Activated T-helper 1 cell treated with anti-CD3 and anti-CD28 coated beads, Interleukin-2, amount 50 U/mL, for 16 hours (primary cell): ENCODE measurements at regions not wholly inside any gene's neighbourhood (a gene's known extent, or its start where the extent isn't known, plus 50 kb on each side); places are given as distances from the start of the nearest gene placed in this dataset.
"Not testable (repeated sequence)": the region's sequence is repeated elsewhere in the genome, so short reads cannot be mapped to it uniquely, and the experiment has no call there.

Experiments used
- DNase-seq, 2 donors: peaks; one replicate each; pipeline ENCODE4 v3.0.0-alpha.2; 2020; ENCODE audit warnings: low read depth in 1 of 2, low spot score in 1 of 2

- no peak for DNase-seq
Measured at GRCh38 chr1:4133297-4133938, 233.3 kb upstream of the C1orf174 start.

GRCh38 chr1:4133939-4134321 lies 233.9 kb upstream of the C1orf174 start:
- DNase-seq: no peak

GRCh38 chr1:4135853-4136252 lies 235.8 kb upstream of the C1orf174 start:
- DNase-seq: not testable (repeated sequence)

DNA sequence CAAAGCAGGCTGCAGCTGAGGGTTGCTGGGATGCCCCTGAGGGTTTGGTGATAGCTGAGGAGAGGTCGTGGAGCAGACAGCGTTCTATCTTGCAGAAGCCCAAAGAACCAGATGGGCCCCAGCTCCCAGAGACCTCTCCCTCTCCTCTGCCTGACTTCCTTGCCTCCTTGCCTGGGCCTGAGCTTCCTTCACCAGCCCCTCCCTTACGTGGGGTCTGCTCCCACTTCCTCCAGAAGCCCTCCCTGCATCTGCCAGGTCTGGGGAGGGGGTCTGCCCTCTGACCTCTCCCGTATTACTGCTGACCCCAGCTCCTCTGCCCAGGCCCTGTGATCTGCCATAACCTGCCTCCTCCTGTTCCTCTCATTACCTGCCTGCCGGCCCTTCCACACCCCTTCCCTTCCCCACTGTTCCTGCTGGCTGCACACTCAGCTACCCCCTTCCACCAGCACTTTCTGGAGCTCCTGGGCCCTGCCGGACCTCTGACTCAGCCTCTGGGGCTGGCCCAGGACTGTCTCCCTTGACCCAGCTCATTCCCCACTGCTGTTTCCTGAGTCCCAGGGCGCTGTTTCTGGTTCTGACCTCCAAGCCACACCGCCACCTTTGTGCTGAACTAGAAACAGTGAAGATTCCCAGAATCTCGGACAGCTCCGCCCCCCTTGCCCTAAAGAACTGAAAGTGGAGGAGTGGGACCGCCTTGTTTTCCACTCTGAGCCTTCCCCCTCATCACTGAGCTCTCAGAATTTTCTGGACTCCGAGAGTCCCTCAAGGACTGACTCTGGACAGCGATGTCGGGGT lies 237.7 kb upstream of the C1orf174 start:
- no peak for DNase-seq

DNA sequence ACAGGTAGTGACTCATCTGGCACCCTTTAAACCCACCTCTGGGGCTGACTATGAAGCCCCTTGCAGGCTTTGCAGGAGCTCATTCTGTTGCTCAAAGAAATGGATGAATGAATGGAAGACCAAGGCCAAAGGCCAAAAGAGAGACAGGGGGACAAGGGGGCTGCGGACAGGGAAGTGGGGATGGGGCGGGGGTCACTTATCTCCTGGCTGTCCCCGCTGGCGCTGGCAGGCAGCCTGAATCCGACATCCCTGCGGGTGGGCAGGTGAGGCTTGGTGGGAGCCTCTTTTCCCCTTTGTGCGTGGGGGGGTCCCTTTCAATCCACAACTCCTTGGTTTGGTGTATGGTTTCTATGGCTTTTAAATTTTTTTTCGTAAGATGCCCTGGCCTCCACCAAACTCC lies 239.6 kb upstream of the C1orf174 start:
- no peak for DNase-seq

- no peak for DNase-seq
Measured at GRCh38 chr1:4140241-4140640, 240.2 kb upstream of the C1orf174 start.

GRCh38 chr1:4140821-4141220 lies 240.7 kb upstream of the C1orf174 start:
- no peak for DNase-seq

- no peak for DNase-seq
Measured at GRCh38 chr1:4144349-4144971, 244.4 kb upstream of the C1orf174 start.

- DNase-seq: no peak
Measured at GRCh38 chr1:4146101-4146500, 246.0 kb upstream of the C1orf174 start.

- no peak for DNase-seq
Measured at GRCh38 chr1:4146614-4147013, 246.5 kb upstream of the C1orf174 start.

GRCh38 chr1:4147509-4147908 lies 247.4 kb upstream of the C1orf174 start:
- no peak for DNase-seq

- DNase-seq: no peak
Measured at GRCh38 chr1:4149281-4149680, 249.2 kb upstream of the C1orf174 start.

- DNase-seq: no peak
Measured at GRCh38 chr1:4149831-4150230, 249.8 kb upstream of the C1orf174 start.

DNA sequence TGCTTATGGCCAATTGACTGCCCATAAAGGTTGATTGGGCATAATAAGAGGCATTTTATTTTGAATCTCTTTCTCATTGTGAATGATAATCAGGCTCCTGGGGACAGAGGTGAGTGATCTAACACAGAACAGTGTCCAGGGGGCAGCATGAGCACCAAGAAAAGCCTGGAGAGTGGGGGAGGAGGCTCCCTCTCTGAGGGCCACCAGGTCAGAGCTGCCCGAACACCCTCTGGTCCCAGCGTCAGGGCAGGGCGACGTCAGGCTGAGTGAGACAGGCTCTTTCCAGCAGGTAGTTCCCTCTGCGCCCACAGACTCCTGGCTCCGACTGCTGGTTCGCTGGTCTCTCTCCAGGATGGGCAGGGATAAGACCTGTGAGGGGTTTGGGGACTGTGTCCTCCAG lies 250.2 kb upstream of the C1orf174 start:
- no peak for DNase-seq

GRCh38 chr1:4152266-4152665 lies 252.2 kb upstream of the C1orf174 start:
- DNase-seq: no peak

DNA sequence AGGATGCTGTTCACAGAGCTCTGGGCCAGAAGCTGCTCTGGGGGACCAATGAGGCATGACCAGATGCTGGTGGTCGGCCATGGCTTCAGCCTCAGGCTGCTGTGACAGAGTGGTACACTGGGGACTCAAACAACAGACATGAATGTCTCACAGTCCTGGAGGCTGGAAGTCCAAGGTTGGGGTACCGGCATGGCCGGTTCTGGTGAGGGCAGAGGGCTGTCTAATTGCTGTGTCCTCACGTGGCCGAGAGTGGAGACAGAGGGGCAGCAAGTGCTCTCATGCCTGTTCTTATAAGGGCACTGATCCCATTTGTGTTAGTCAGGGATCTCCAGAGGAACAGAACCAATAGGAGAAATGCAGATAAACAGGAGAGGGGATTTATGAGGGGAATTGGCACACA lies 253.5 kb upstream of the C1orf174 start:
- no peak for DNase-seq

DNA sequence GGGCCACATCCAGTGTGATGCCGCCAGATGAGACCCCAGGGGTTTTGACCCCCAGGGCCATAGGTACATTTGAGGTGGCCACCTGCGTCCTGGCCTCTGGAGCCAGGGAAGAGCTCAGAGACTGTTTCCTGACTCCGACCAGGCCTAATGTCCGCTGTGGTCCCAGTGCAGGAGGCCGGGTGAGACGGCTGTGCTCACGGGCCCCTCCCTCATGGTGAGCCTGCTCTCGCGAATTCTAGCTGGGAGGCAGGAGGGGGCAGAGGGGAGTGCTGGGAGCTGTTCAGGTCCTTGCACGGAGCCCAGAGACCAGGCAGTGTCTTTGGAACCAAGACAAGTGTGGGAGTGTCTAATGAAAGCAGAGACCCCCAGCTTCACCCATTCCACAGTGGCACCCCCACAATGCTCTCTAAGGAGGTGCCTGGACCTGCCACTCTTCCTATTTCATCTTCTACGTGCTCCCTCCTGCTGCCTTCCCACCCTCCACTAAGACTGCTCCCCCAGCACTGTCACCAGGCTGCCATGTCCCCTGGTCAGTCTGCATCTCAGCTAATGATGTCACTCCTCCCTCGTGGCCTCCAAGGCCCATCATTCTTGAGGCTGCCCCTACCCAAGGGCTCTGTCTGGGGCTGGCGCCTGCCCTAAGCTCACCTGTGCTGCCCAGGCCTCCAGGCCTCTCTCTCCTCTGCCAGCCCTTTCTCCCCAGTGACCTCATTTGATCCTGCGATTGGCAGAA lies 256.3 kb upstream of the C1orf174 start:
- no peak for DNase-seq

- no peak for DNase-seq
Measured at GRCh38 chr1:4160181-4160580, 260.1 kb upstream of the C1orf174 start.

- DNase-seq: no peak
Measured at GRCh38 chr1:4161366-4162006, 261.4 kb upstream of the C1orf174 start.

- no peak for DNase-seq
Measured at GRCh38 chr1:4164965-4165364, 264.9 kb upstream of the C1orf174 start.

DNA sequence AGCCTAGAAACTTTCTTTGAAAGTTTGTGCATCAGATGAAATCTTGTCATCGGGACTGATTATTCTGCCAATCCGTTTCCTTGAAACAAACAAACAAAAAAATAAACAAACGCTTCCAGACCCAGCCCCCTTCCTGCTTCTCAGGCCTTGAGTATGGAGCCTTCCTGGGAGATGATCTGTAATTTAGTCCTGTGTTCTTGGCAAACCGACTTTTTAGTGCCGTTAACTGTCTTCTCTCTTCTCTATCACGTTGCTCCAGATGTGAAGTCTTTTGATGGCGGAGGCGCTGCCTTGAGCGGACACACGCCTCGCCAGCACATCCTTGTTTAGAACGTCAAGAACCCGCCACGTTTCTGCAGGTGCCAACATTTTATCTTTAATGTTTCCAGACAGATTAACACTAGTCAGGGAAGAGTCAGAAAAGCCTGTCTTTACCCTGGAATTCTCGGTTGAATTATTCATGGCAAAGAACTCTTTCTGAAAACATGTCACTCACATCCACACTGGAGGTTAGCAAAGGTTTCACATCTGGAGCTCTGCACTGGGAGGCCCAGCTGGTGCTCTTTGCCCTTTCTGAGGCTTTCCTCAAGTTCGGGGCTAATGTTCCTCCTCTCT lies 265.7 kb upstream of the C1orf174 start:
- no peak for DNase-seq
